ENCODE measurements at regions not wholly inside any gene's neighbourhood (a gene's known extent, or its start where the extent isn't known, plus 50 kb on each side); places are given as distances from the start of the nearest gene placed in this dataset.
"Not testable (repeated sequence)": the region's sequence is repeated elsewhere in the genome, so short reads cannot be mapped to it uniquely, and the experiment has no call there.

- Mint-ChIP-seq H3K4me3 (no peak overlapping the region), H3K27ac (no peak overlapping the region), H3K4me1 (peaks cover 9% of the 10 kb centered on the region), H3K36me3 (no peaks in the 10 kb centered on the region), H3K27me3 (peaks cover 19% of the 10 kb centered on the region), H3K9me3 (no peaks in the 10 kb centered on the region)
- no peak for DNase-seq (ENCODE audit: low spot score in 2 of 2)
- no peak for ATAC-seq (ENCODE audit: low read depth)
These were observed 210.2 kb upstream of the ECI2 start for GRCh38 chr6:4345543-4345942.

DNA sequence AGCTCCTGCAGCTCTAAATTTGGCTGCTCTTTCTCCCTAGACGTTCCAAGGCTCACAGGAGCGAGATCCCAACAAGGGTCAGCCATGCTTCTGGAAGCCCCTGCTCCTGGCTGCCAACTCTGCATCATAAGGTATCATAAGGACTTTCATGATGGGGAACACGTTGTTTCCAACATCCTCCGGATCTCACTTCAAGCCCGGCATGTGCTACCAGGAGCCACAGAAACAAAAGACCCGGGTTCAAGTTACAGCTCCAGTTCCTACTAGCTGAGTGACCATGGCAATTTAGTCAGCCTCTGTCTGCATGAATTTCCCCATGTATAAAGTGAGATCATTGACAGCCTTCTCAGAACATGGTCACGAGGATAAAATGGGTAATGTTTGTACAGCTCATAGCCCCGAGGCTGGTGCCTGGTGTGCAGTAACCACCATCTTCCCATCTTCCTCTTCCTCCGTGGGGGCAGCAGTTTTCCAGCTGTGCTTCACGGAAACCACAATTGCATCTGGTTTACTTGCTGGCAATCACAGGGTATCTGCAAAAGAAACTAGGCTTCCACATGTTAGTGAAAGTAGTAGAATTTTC is 209.0 kb upstream of the ECI2 start:
- no peaks in the 10 kb centered on the region for H3K36me3 Mint-ChIP-seq
- ATAC-seq (ENCODE audit: low read depth) (no peak), DNase-seq (ENCODE audit: low spot score in 2 of 2) (no peak)
- no peak overlapping the region for H3K4me3 Mint-ChIP-seq
- peaks cover 9% of the 10 kb centered on the region for H3K4me1 Mint-ChIP-seq
- no peak overlapping the region for H3K27ac Mint-ChIP-seq
- no peaks in the 10 kb centered on the region for H3K9me3 Mint-ChIP-seq
- H3K27me3 Mint-ChIP-seq: peaks cover 16% of the 10 kb centered on the region

- ATAC-seq (ENCODE audit: low read depth): peak; percentile 32
- Mint-ChIP-seq H3K4me1 (peaks cover 4% of the 10 kb centered on the region), H3K36me3 (no peaks in the 10 kb centered on the region), H3K9me3 (no peaks in the 10 kb centered on the region), H3K4me3 (no peak overlapping the region), H3K27ac (no peak overlapping the region), H3K27me3 (peaks cover 12% of the 10 kb centered on the region)
- DNase-seq (ENCODE audit: low spot score in 2 of 2): no peak
These were observed 207.2 kb upstream of the ECI2 start for GRCh38 chr6:4342407-4343137.

- no peak for DNase-seq (ENCODE audit: low spot score in 2 of 2)
- H3K9me3 Mint-ChIP-seq: no peaks in the 10 kb centered on the region
- H3K4me1 Mint-ChIP-seq: peaks cover 6% of the 10 kb centered on the region
- no peak for ATAC-seq (ENCODE audit: low read depth)
- no peak overlapping the region for H3K4me3 Mint-ChIP-seq
- H3K27me3 Mint-ChIP-seq: peaks cover 8% of the 10 kb centered on the region
- H3K27ac Mint-ChIP-seq: no peak overlapping the region
- H3K36me3 Mint-ChIP-seq: no peaks in the 10 kb centered on the region
These were observed 205.9 kb upstream of the ECI2 start for GRCh38 chr6:4341078-4341797.

- Mint-ChIP-seq H3K9me3 (no peaks in the 10 kb centered on the region), H3K4me3 (no peak overlapping the region), H3K4me1 (peaks cover 12% of the 10 kb centered on the region), H3K36me3 (no peaks in the 10 kb centered on the region), H3K27me3 (peaks cover 7% of the 10 kb centered on the region), H3K27ac (no peak overlapping the region)
- ATAC-seq (ENCODE audit: low read depth): no peak
- DNase-seq (ENCODE audit: low spot score in 2 of 2): no peak
These were observed 205.2 kb upstream of the ECI2 start for GRCh38 chr6:4340544-4340943.

DNA sequence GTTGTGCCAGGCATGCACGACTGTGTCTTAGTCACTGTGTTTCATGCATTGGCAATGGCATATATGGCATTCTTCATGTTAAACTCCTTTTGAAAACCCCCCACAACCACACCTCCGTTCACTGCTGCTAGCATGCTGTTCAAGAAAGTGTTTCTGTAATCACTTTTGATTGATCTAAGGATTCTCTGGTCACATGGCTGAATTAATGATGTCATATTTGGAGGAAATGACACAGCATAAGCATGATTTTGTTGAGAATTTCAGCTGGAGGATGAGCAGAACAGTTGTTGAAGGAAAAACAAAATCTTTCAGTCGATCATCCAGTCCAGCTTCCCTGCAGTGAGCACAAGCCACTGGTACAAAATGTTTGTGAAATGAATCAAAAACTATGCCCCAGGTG is 203.5 kb upstream of the ECI2 start:
- ATAC-seq (ENCODE audit: low read depth) (no peak), DNase-seq (ENCODE audit: low spot score in 2 of 2) (no peak)
- Mint-ChIP-seq H3K27ac (no peak overlapping the region), H3K36me3 (no peaks in the 10 kb centered on the region), H3K4me3 (no peak overlapping the region), H3K9me3 (no peaks in the 10 kb centered on the region), H3K4me1 (peaks cover 15% of the 10 kb centered on the region), H3K27me3 (peaks cover 11% of the 10 kb centered on the region)

- Mint-ChIP-seq H3K36me3 (peaks cover 1% of the 10 kb centered on the region), H3K4me3 (no peak overlapping the region), H3K27ac (no peak overlapping the region), H3K27me3 (peaks cover 10% of the 10 kb centered on the region), H3K9me3 (peaks cover 1% of the 10 kb centered on the region), H3K4me1 (peaks cover 11% of the 10 kb centered on the region)
- ATAC-seq (ENCODE audit: low read depth): peak; percentile 46
- no peak for DNase-seq (ENCODE audit: low spot score in 2 of 2)
These were observed 201.5 kb upstream of the ECI2 start for GRCh38 chr6:4336778-4337442.

DNA sequence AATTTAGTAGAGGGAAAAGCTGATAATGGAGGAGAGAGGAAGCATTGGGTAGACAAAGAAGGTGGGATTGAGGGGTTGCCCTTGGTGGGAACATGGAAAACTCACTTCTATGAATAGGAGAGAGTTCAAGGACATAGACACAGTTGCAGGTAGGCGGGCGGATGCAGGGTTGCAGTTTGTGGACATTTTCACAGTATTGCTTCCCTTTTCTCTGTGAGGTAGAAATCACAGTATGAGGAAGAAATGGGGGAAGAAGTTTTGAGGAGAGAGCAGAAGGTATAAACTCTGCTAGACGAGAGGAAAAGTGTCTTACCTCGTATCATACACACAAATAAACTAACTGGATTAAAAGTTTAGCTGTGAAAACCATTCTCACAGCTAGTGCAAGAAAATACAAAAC is 200.7 kb upstream of the ECI2 start:
- Mint-ChIP-seq H3K9me3 (peaks cover 1% of the 10 kb centered on the region), H3K27ac (no peak overlapping the region), H3K4me1 (peaks cover 11% of the 10 kb centered on the region), H3K4me3 (no peak overlapping the region), H3K27me3 (peaks cover 10% of the 10 kb centered on the region), H3K36me3 (peaks cover 1% of the 10 kb centered on the region)
- no peak for DNase-seq (ENCODE audit: low spot score in 2 of 2)
- peak; percentile 72 for ATAC-seq (ENCODE audit: low read depth)

DNA sequence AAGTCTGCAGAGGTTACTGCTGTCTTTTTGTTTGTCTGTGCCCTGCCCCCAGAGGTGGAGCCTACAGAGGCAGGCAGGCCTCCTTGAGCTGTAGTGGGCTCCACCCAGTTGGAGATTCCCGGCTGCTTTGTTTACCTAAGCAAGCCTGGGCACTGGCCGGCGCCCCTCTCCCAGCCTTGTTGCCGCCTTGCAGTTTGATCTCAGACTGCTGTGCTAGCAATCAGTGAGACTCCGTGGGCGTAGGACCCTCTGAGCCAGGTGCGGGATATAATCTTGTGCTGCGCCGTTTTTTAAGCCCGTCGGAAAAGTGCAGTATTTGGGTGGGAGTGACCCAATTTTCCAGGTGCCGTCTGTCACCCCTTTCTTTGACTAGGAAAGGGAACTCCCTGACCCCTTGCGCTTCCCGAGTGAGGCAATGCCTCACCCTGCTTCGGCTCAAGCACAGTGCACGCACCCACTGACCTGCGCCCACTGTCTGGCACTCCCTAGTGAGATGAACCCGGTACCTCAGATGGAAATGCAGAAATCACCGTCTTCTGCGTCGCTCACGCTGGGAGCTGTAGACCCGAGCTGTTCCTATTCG is 198.9 kb upstream of the ECI2 start:
- peaks cover 11% of the 10 kb centered on the region for H3K4me1 Mint-ChIP-seq
- H3K27ac Mint-ChIP-seq; H3K9me3 Mint-ChIP-seq; ATAC-seq (ENCODE audit: low read depth); DNase-seq (ENCODE audit: low spot score in 2 of 2); H3K36me3 Mint-ChIP-seq; H3K27me3 Mint-ChIP-seq; H3K4me3 Mint-ChIP-seq: not testable (repeated sequence)

- Mint-ChIP-seq H3K27ac (no peak overlapping the region), H3K9me3 (peaks cover 5% of the 10 kb centered on the region), H3K4me3 (no peak overlapping the region), H3K4me1 (no peaks in the 10 kb centered on the region), H3K27me3 (peaks cover 6% of the 10 kb centered on the region), H3K36me3 (no peaks in the 10 kb centered on the region)
- DNase-seq (ENCODE audit: low spot score in 2 of 2) (no peak), ATAC-seq (ENCODE audit: low read depth) (no peak)
These were observed 192.5 kb upstream of the ECI2 start for GRCh38 chr6:4327841-4328240.

DNA sequence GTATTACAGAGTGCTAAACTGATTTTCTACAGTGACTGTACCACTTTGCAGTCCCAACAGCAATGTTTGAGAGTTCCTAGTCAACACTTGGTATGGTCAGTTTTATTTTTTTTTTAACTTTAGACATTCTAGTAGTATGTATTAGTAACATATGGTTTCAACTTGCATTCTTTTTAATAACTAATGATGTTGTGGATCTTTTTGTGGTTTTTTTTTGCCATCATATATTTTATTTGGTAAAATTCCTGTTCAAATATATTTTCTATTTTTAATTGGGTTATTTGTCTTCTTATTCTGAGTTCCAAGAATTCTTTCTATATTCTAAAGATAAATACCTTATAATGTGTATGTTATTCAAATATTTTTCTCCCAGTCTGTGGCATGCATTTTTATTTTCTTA is 189.4 kb upstream of the ECI2 start:
- Mint-ChIP-seq H3K27ac (no peak overlapping the region), H3K4me3 (no peak overlapping the region), H3K27me3 (peaks cover 6% of the 10 kb centered on the region), H3K9me3 (peaks cover 5% of the 10 kb centered on the region), H3K36me3 (no peaks in the 10 kb centered on the region), H3K4me1 (no peaks in the 10 kb centered on the region)
- DNase-seq (ENCODE audit: low spot score in 2 of 2): no peak
- no peak for ATAC-seq (ENCODE audit: low read depth)

- peaks cover 6% of the 10 kb centered on the region for H3K27me3 Mint-ChIP-seq
- DNase-seq (ENCODE audit: low spot score in 2 of 2): no peak
- no peaks in the 10 kb centered on the region for H3K36me3 Mint-ChIP-seq
These were observed 187.9 kb upstream of the ECI2 start for GRCh38 chr6:4323322-4323721.

GRCh38 chr6:4322846-4323309 is 187.5 kb upstream of the ECI2 start:
- H3K36me3 Mint-ChIP-seq: no peaks in the 10 kb centered on the region
- DNase-seq (ENCODE audit: low spot score in 2 of 2) (no peak), ATAC-seq (ENCODE audit: low read depth) (no peak)
- no peak overlapping the region for H3K4me3 Mint-ChIP-seq
- peaks cover 5% of the 10 kb centered on the region for H3K9me3 Mint-ChIP-seq
- no peak overlapping the region for H3K27ac Mint-ChIP-seq
- H3K27me3 Mint-ChIP-seq: peaks cover 6% of the 10 kb centered on the region
- H3K4me1 Mint-ChIP-seq: no peaks in the 10 kb centered on the region

More at GRCh38 chr6:4323322-4323721, 187.9 kb upstream of the ECI2 start:
- H3K27ac Mint-ChIP-seq: no peak overlapping the region
- H3K4me1 Mint-ChIP-seq: no peaks in the 10 kb centered on the region
- H3K9me3 Mint-ChIP-seq: peaks cover 5% of the 10 kb centered on the region
- no peak overlapping the region for H3K4me3 Mint-ChIP-seq
- no peak for ATAC-seq (ENCODE audit: low read depth)
